ENCODE measurements at regions not wholly inside any gene's neighbourhood (a gene's known extent, or its start where the extent isn't known, plus 50 kb on each side); places are given as distances from the start of the nearest gene placed in this dataset.

- no peaks in the 10 kb centered on the region for H3K27me3 ChIP-seq (replicated peaks; ENCODE audit: control insufficient read depth, insufficient read depth, low read length, poor library complexity, severe bottlenecking)
- H3K36me3 ChIP-seq (ENCODE audit: control insufficient read depth, insufficient read depth, low read length): no peaks in the 10 kb centered on the region
- H3K4me1 ChIP-seq (ENCODE audit: control insufficient read depth, insufficient read depth, low read length, poor library complexity, severe bottlenecking): no peaks in the 10 kb centered on the region
- no peak overlapping the region for H3K4me3 ChIP-seq (ENCODE audit: insufficient read depth, low read depth, low read length, poor library complexity, severe bottlenecking)
- no peak for DNase-seq
- H3K27ac ChIP-seq (ENCODE audit: insufficient read depth, low read length, poor library complexity, severe bottlenecking): no peak overlapping the region
- H3K9me3 ChIP-seq (ENCODE audit: control insufficient read depth, low read length): no peaks in the 10 kb centered on the region
These were observed 285.9 kb upstream of the C1orf87 start for GRCh38 chr1:60359431-60359830.

- H3K27me3 ChIP-seq (replicated peaks; ENCODE audit: control insufficient read depth, insufficient read depth, low read length, poor library complexity, severe bottlenecking): no peaks in the 10 kb centered on the region
- no peaks in the 10 kb centered on the region for H3K9me3 ChIP-seq (ENCODE audit: control insufficient read depth, low read length)
- no peak overlapping the region for H3K27ac ChIP-seq (ENCODE audit: insufficient read depth, low read length, poor library complexity, severe bottlenecking)
- no peak for DNase-seq
- no peaks in the 10 kb centered on the region for H3K4me1 ChIP-seq (ENCODE audit: control insufficient read depth, insufficient read depth, low read length, poor library complexity, severe bottlenecking)
- H3K4me3 ChIP-seq (ENCODE audit: insufficient read depth, low read depth, low read length, poor library complexity, severe bottlenecking): no peak overlapping the region
- H3K36me3 ChIP-seq (ENCODE audit: control insufficient read depth, insufficient read depth, low read length): no peaks in the 10 kb centered on the region
These were observed 277.0 kb upstream of the C1orf87 start for GRCh38 chr1:60350531-60350930.

GRCh38 chr1:60348884-60349283 is 275.3 kb upstream of the C1orf87 start:
- Histone ChIP-seq H3K36me3 (ENCODE audit: control insufficient read depth, insufficient read depth, low read length) (no peaks in the 10 kb centered on the region), H3K9me3 (ENCODE audit: control insufficient read depth, low read length) (no peaks in the 10 kb centered on the region), H3K4me1 (ENCODE audit: control insufficient read depth, insufficient read depth, low read length, poor library complexity, severe bottlenecking) (no peaks in the 10 kb centered on the region), H3K27me3 (replicated peaks; ENCODE audit: control insufficient read depth, insufficient read depth, low read length, poor library complexity, severe bottlenecking) (no peaks in the 10 kb centered on the region), H3K27ac (ENCODE audit: insufficient read depth, low read length, poor library complexity, severe bottlenecking) (no peak overlapping the region), H3K4me3 (ENCODE audit: insufficient read depth, low read depth, low read length, poor library complexity, severe bottlenecking) (no peak overlapping the region)
- DNase-seq: no peak

GRCh38 chr1:60345621-60346020 is 272.1 kb upstream of the C1orf87 start:
- H3K36me3 ChIP-seq (ENCODE audit: control insufficient read depth, insufficient read depth, low read length): no peaks in the 10 kb centered on the region

GRCh38 chr1:60345049-60345448 is 271.5 kb upstream of the C1orf87 start:
- H3K4me1 ChIP-seq (ENCODE audit: control insufficient read depth, insufficient read depth, low read length, poor library complexity, severe bottlenecking): no peaks in the 10 kb centered on the region

More at GRCh38 chr1:60345621-60346020, 272.1 kb upstream of the C1orf87 start:
- no peaks in the 10 kb centered on the region for H3K9me3 ChIP-seq (ENCODE audit: control insufficient read depth, low read length)
- no peaks in the 10 kb centered on the region for H3K4me1 ChIP-seq (ENCODE audit: control insufficient read depth, insufficient read depth, low read length, poor library complexity, severe bottlenecking)
- no peaks in the 10 kb centered on the region for H3K27me3 ChIP-seq (replicated peaks; ENCODE audit: control insufficient read depth, insufficient read depth, low read length, poor library complexity, severe bottlenecking)
- no peak overlapping the region for H3K27ac ChIP-seq (ENCODE audit: insufficient read depth, low read length, poor library complexity, severe bottlenecking)
- H3K4me3 ChIP-seq (ENCODE audit: insufficient read depth, low read depth, low read length, poor library complexity, severe bottlenecking): no peak overlapping the region
- no peak for DNase-seq

GRCh38 chr1:60343736-60344135 is 270.2 kb upstream of the C1orf87 start:
- Histone ChIP-seq H3K36me3 (ENCODE audit: control insufficient read depth, insufficient read depth, low read length) (no peaks in the 10 kb centered on the region), H3K4me1 (ENCODE audit: control insufficient read depth, insufficient read depth, low read length, poor library complexity, severe bottlenecking) (no peaks in the 10 kb centered on the region), H3K9me3 (ENCODE audit: control insufficient read depth, low read length) (no peaks in the 10 kb centered on the region), H3K27me3 (replicated peaks; ENCODE audit: control insufficient read depth, insufficient read depth, low read length, poor library complexity, severe bottlenecking) (no peaks in the 10 kb centered on the region), H3K27ac (ENCODE audit: insufficient read depth, low read length, poor library complexity, severe bottlenecking) (no peak overlapping the region), H3K4me3 (ENCODE audit: insufficient read depth, low read depth, low read length, poor library complexity, severe bottlenecking) (no peak overlapping the region)
- no peak for DNase-seq

More at GRCh38 chr1:60345049-60345448, 271.5 kb upstream of the C1orf87 start:
- Histone ChIP-seq H3K9me3 (ENCODE audit: control insufficient read depth, low read length) (no peaks in the 10 kb centered on the region), H3K27me3 (replicated peaks; ENCODE audit: control insufficient read depth, insufficient read depth, low read length, poor library complexity, severe bottlenecking) (no peaks in the 10 kb centered on the region), H3K27ac (ENCODE audit: insufficient read depth, low read length, poor library complexity, severe bottlenecking) (no peak overlapping the region), H3K36me3 (ENCODE audit: control insufficient read depth, insufficient read depth, low read length) (no peaks in the 10 kb centered on the region), H3K4me3 (ENCODE audit: insufficient read depth, low read depth, low read length, poor library complexity, severe bottlenecking) (no peak overlapping the region)
- DNase-seq: no peak

- Histone ChIP-seq H3K4me3 (ENCODE audit: insufficient read depth, low read depth, low read length, poor library complexity, severe bottlenecking) (no peak overlapping the region), H3K27me3 (replicated peaks; ENCODE audit: control insufficient read depth, insufficient read depth, low read length, poor library complexity, severe bottlenecking) (peaks cover 2% of the 10 kb centered on the region), H3K36me3 (ENCODE audit: control insufficient read depth, insufficient read depth, low read length) (no peaks in the 10 kb centered on the region), H3K4me1 (ENCODE audit: control insufficient read depth, insufficient read depth, low read length, poor library complexity, severe bottlenecking) (no peaks in the 10 kb centered on the region), H3K27ac (ENCODE audit: insufficient read depth, low read length, poor library complexity, severe bottlenecking) (no peak overlapping the region), H3K9me3 (ENCODE audit: control insufficient read depth, low read length) (no peaks in the 10 kb centered on the region)
- DNase-seq: no peak
These were observed 269.0 kb upstream of the C1orf87 start for GRCh38 chr1:60342569-60342968.

- no peaks in the 10 kb centered on the region for H3K9me3 ChIP-seq (ENCODE audit: control insufficient read depth, low read length)
- H3K4me1 ChIP-seq (ENCODE audit: control insufficient read depth, insufficient read depth, low read length, poor library complexity, severe bottlenecking): no peaks in the 10 kb centered on the region
- peaks cover 2% of the 10 kb centered on the region for H3K27me3 ChIP-seq (replicated peaks; ENCODE audit: control insufficient read depth, insufficient read depth, low read length, poor library complexity, severe bottlenecking)
- H3K4me3 ChIP-seq (ENCODE audit: insufficient read depth, low read depth, low read length, poor library complexity, severe bottlenecking): no peak overlapping the region
- DNase-seq: no peak
- H3K27ac ChIP-seq (ENCODE audit: insufficient read depth, low read length, poor library complexity, severe bottlenecking): no peak overlapping the region
- H3K36me3 ChIP-seq (ENCODE audit: control insufficient read depth, insufficient read depth, low read length): no peaks in the 10 kb centered on the region
These were observed 267.7 kb upstream of the C1orf87 start for GRCh38 chr1:60341274-60341673.

GRCh38 chr1:60331647-60332046 is 258.1 kb upstream of the C1orf87 start:
- H3K4me3 ChIP-seq (ENCODE audit: insufficient read depth, low read depth, low read length, poor library complexity, severe bottlenecking): no peak overlapping the region
- H3K36me3 ChIP-seq (ENCODE audit: control insufficient read depth, insufficient read depth, low read length): no peaks in the 10 kb centered on the region
- H3K9me3 ChIP-seq (ENCODE audit: control insufficient read depth, low read length): no peaks in the 10 kb centered on the region
- H3K4me1 ChIP-seq (ENCODE audit: control insufficient read depth, insufficient read depth, low read length, poor library complexity, severe bottlenecking): no peaks in the 10 kb centered on the region
- no peaks in the 10 kb centered on the region for H3K27me3 ChIP-seq (replicated peaks; ENCODE audit: control insufficient read depth, insufficient read depth, low read length, poor library complexity, severe bottlenecking)
- no peak for DNase-seq
- H3K27ac ChIP-seq (ENCODE audit: insufficient read depth, low read length, poor library complexity, severe bottlenecking): no peak overlapping the region

- Histone ChIP-seq H3K9me3 (ENCODE audit: control insufficient read depth, low read length) (no peaks in the 10 kb centered on the region), H3K4me3 (ENCODE audit: insufficient read depth, low read depth, low read length, poor library complexity, severe bottlenecking) (no peak overlapping the region), H3K4me1 (ENCODE audit: control insufficient read depth, insufficient read depth, low read length, poor library complexity, severe bottlenecking) (no peaks in the 10 kb centered on the region), H3K27me3 (replicated peaks; ENCODE audit: control insufficient read depth, insufficient read depth, low read length, poor library complexity, severe bottlenecking) (no peaks in the 10 kb centered on the region), H3K27ac (ENCODE audit: insufficient read depth, low read length, poor library complexity, severe bottlenecking) (no peak overlapping the region), H3K36me3 (ENCODE audit: control insufficient read depth, insufficient read depth, low read length) (no peaks in the 10 kb centered on the region)
- DNase-seq: no peak
These were observed 256.1 kb upstream of the C1orf87 start for GRCh38 chr1:60329651-60330050.

- Histone ChIP-seq H3K27me3 (replicated peaks; ENCODE audit: control insufficient read depth, insufficient read depth, low read length, poor library complexity, severe bottlenecking) (no peaks in the 10 kb centered on the region), H3K36me3 (ENCODE audit: control insufficient read depth, insufficient read depth, low read length) (no peaks in the 10 kb centered on the region), H3K4me3 (ENCODE audit: insufficient read depth, low read depth, low read length, poor library complexity, severe bottlenecking) (no peak overlapping the region), H3K9me3 (ENCODE audit: control insufficient read depth, low read length) (no peaks in the 10 kb centered on the region), H3K4me1 (ENCODE audit: control insufficient read depth, insufficient read depth, low read length, poor library complexity, severe bottlenecking) (no peaks in the 10 kb centered on the region), H3K27ac (ENCODE audit: insufficient read depth, low read length, poor library complexity, severe bottlenecking) (no peak overlapping the region)
- DNase-seq: no peak
These were observed 238.3 kb upstream of the C1orf87 start for GRCh38 chr1:60311838-60312237.

Data from effector memory CD4-positive, alpha-beta T cell (primary cell).